ENCODE measurements at regions not wholly inside any gene's neighbourhood (a gene's known extent, or its start where the extent isn't known, plus 50 kb on each side); places are given as distances from the start of the nearest gene placed in this dataset.

DNA sequence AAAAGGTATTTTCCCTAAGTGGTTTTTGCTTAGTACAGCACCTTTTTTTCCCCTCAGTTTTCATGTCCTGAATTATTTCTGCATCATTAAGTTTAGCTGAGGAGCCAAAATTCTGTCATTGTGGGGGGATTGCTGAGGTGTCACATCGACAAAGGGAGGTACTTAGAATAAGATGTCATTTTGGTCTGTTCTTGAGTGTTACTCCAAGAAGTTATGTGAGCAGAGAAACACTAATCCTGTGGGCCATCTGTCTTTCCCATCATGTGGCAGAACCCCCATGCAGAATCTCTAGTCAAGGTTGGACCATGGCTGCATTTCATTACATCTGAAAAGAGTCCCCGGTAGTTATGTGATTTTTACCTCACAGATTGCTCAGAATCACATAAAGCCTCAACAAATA, 167.8 kb upstream of the CENPW start:
- no peak overlapping the region for H3K9ac ChIP-seq (ENCODE audit: insufficient read depth in 1 of 2, low read length in 2 of 2)
- H3K4me1 ChIP-seq (ENCODE audit: control insufficient read depth in 5 of 5, insufficient read depth in 5 of 5, low read length in 5 of 5), result peaks cover 0 to 9% (median 0%) of the 10 kb centered on the region in 5 donors
- no peaks in the 10 kb centered on the region for H3K36me3 ChIP-seq (ENCODE audit: control insufficient read depth in 4 of 4, insufficient read depth in 4 of 4, low read length in 4 of 4)
- 90 to 92% methylated on average over 2 of the region's 2 CpGs for WGBS, 2 donors
- no peaks in the 10 kb centered on the region for H3K27me3 ChIP-seq (ENCODE audit: control insufficient read depth in 3 of 3, insufficient read depth in 3 of 3, low read length in 2 of 3)
- no peak overlapping the region for H3K4me3 ChIP-seq
- ATAC-seq (ENCODE audit: insufficient read depth, low FRiP score), result no peak
- no peak overlapping the region for H3K27ac ChIP-seq (ENCODE audit: low read depth in 1 of 2, low read length in 1 of 2)
- TF ChIP-seq, protein P1, sequence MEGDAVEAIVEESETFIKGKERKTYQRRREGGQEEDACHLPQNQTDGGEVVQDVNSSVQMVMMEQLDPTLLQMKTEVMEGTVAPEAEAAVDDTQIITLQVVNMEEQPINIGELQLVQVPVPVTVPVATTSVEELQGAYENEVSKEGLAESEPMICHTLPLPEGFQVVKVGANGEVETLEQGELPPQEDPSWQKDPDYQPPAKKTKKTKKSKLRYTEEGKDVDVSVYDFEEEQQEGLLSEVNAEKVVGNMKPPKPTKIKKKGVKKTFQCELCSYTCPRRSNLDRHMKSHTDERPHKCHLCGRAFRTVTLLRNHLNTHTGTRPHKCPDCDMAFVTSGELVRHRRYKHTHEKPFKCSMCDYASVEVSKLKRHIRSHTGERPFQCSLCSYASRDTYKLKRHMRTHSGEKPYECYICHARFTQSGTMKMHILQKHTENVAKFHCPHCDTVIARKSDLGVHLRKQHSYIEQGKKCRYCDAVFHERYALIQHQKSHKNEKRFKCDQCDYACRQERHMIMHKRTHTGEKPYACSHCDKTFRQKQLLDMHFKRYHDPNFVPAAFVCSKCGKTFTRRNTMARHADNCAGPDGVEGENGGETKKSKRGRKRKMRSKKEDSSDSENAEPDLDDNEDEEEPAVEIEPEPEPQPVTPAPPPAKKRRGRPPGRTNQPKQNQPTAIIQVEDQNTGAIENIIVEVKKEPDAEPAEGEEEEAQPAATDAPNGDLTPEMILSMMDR (IDR thresholded peaks at IDR 0.05; ENCODE audit: control extremely low read depth, extremely low read depth), result no peak
- H3K9me3 ChIP-seq (ENCODE audit: control insufficient read depth in 4 of 4, insufficient read depth in 3 of 4, low read length in 3 of 4), result peaks cover 0 to 2% (median 0%) of the 10 kb centered on the region in 4 donors
- DNase-seq, result no peak

DNA sequence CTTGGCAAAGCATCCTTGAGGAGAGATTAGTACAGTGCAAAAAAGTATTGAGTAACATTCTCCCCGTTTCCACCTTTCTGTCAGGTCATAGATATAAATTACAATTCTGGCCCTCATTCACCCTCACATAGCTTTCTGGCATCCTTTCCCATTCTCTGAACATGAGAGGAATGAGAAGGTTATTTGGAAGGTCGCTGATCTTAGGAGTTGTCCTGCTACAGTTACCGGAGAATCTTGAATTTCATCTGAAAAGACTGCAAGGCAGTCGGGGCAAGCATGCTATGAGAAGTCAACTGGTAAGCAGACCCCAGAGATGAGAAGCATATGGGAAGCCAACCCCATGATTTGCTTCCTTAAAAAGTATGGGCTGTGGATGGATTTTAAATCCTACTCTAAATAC, 166.7 kb upstream of the CENPW start:
- no peak for ATAC-seq (ENCODE audit: insufficient read depth, low FRiP score)
- TF ChIP-seq, protein P1 (IDR thresholded peaks at IDR 0.05; ENCODE audit: control extremely low read depth, extremely low read depth), result no peak
- Histone ChIP-seq H3K4me3 (no peak overlapping the region), H3K36me3 (ENCODE audit: control insufficient read depth in 4 of 4, insufficient read depth in 4 of 4, low read length in 4 of 4) (no peaks in the 10 kb centered on the region), H3K9me3 (ENCODE audit: control insufficient read depth in 4 of 4, insufficient read depth in 3 of 4, low read length in 3 of 4) (no peaks in the 10 kb centered on the region), H3K27me3 (ENCODE audit: control insufficient read depth in 3 of 3, insufficient read depth in 3 of 3, low read length in 2 of 3) (no peaks in the 10 kb centered on the region), H3K27ac (ENCODE audit: low read depth in 1 of 2, low read length in 1 of 2) (no peak overlapping the region), H3K9ac (ENCODE audit: insufficient read depth in 1 of 2, low read length in 2 of 2) (no peak overlapping the region), H3K4me1 (ENCODE audit: control insufficient read depth in 5 of 5, insufficient read depth in 5 of 5, low read length in 5 of 5) (no peaks in the 10 kb centered on the region)
- WGBS, 2 donors, result 87 to 91% methylated on average over 4 of the region's 4 CpGs
- DNase-seq, result no peak

- TF ChIP-seq, protein P1 (IDR thresholded peaks at IDR 0.05; ENCODE audit: control extremely low read depth, extremely low read depth), result no peak
- no peak overlapping the region for H3K4me3 ChIP-seq
- H3K9ac ChIP-seq (ENCODE audit: insufficient read depth in 1 of 2, low read length in 2 of 2), result no peak overlapping the region
- no peak for DNase-seq
- no peaks in the 10 kb centered on the region for H3K36me3 ChIP-seq (ENCODE audit: control insufficient read depth in 4 of 4, insufficient read depth in 4 of 4, low read length in 4 of 4)
- H3K9me3 ChIP-seq (ENCODE audit: control insufficient read depth in 4 of 4, insufficient read depth in 3 of 4, low read length in 3 of 4), result no peaks in the 10 kb centered on the region
- no peaks in the 10 kb centered on the region for H3K27me3 ChIP-seq (ENCODE audit: control insufficient read depth in 3 of 3, insufficient read depth in 3 of 3, low read length in 2 of 3)
- H3K27ac ChIP-seq (ENCODE audit: low read depth in 1 of 2, low read length in 1 of 2), result no peak overlapping the region
- 95 to 97% methylated on average over 1 of the region's 1 CpG for WGBS, 2 donors
- no peaks in the 10 kb centered on the region for H3K4me1 ChIP-seq (ENCODE audit: control insufficient read depth in 5 of 5, insufficient read depth in 5 of 5, low read length in 5 of 5)
- ATAC-seq (ENCODE audit: insufficient read depth, low FRiP score), result no peak
Observed at GRCh38 chr6:126174697-126175096, 165.2 kb upstream of the CENPW start.

- H3K4me1 ChIP-seq (ENCODE audit: control insufficient read depth in 5 of 5, insufficient read depth in 5 of 5, low read length in 5 of 5), result no peaks in the 10 kb centered on the region
- no peaks in the 10 kb centered on the region for H3K27me3 ChIP-seq (ENCODE audit: control insufficient read depth in 3 of 3, insufficient read depth in 3 of 3, low read length in 2 of 3)
- no peak overlapping the region for H3K9ac ChIP-seq (ENCODE audit: insufficient read depth in 1 of 2, low read length in 2 of 2)
- TF ChIP-seq, protein P1 (IDR thresholded peaks at IDR 0.05; ENCODE audit: control extremely low read depth, extremely low read depth), result no peak
- no peaks in the 10 kb centered on the region for H3K36me3 ChIP-seq (ENCODE audit: control insufficient read depth in 4 of 4, insufficient read depth in 4 of 4, low read length in 4 of 4)
- DNase-seq (no peak), ATAC-seq (ENCODE audit: insufficient read depth, low FRiP score) (no peak)
- WGBS, 2 donors, result 91 to 95% methylated on average over 1 of the region's 1 CpG
- H3K27ac ChIP-seq (ENCODE audit: low read depth in 1 of 2, low read length in 1 of 2), result no peak overlapping the region
- no peaks in the 10 kb centered on the region for H3K9me3 ChIP-seq (ENCODE audit: control insufficient read depth in 4 of 4, insufficient read depth in 3 of 4, low read length in 3 of 4)
- H3K4me3 ChIP-seq, result no peak overlapping the region
Observed at GRCh38 chr6:126175251-126175650, 164.7 kb upstream of the CENPW start.
